HG02610 (cell line): ENCODE measurements at regions not wholly inside any gene's neighbourhood (a gene's known extent, or its start where the extent isn't known, plus 50 kb on each side); places are given as distances from the start of the nearest gene placed in this dataset.
"Not testable (repeated sequence)": the region's sequence is repeated elsewhere in the genome, so short reads cannot be mapped to it uniquely, and the experiment has no call there.

Experiments used
- ATAC-seq: cut with Tn5 transposase; IDR thresholded peaks from one replicate; pipeline ENCODE4 v1.9.1; 2021; ENCODE audit warnings: mild to moderate bottlenecking, moderate library complexity; ENCODE audit not compliant: unreplicated experiment

DNA sequence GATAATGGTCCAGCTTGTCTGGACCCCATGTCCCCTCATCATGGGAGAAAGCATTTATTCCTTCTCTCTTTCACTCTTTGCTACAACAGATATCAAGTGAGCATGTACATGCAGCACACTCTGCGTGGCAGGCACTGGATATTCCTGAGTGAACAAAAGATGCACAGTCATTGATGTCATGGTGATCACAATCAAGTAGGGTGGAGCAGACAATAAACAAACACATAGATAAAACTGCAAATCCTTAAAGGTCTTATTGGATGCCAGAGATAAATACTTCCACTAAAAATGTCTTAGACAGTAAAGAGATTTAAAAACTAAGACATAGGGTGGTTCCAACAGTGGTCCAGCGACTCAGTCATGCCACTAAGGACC lies 178.0 kb downstream of the ZC3H11B start:
- ATAC-seq = no peak

DNA sequence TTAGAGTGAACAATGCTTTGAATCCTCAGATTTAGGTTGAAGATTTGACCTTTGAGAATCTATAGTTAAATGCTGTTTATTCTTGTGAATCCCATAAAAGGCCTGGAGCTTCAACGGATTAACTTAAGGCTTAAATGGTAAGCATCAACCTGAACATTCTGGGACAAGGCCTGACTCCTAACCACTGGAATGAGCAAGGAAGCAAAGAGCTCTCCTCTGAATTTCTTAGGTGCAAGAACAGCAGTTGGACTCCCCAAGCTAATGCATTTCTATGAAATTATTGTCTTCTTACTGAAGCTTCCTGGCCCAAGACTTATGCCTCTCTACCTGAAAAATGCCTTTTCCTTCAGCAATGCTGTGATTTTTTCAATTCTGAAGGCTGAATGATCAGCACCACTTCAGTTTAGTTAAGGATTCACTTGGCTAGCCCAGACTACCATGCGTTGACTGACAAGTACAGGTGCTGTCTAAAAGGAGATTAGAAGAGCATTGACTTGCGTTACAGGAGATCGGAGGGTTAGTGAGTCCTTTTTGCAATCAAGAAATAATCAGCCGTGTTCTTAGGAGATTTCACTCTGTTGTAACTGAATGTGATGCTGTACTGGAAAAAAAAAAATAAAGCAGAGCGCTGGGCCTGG lies 178.5 kb downstream of the ZC3H11B start:
- no peak for ATAC-seq

DNA sequence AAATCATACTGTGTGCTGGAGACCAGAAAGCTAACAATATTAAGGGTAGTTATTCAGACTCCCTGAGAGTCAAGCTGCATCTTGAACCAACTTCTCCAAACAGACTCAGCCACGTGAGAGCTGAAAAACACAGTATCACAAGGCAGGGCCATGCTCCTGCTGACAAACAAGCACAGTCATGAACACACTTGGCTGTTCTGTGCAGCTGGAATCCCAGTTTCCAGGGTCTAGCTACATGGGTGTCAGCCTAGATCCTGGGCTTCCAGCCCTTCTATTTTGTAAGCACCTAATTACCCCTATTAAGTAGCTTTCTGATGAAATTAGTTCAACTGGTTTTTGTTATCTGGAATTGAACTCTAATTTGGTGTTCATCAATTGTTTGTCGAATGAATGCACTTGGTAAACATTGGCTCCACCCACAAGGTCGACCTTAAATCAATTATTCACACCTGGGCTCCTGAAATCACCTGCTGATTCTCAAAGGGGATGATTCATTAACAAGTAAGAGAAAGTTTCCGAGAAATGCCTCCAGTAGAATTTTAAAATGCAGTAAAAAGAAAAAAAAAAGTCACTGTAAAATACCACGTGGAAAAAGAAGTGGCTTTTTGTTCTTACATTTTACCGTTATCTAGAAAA lies 179.3 kb downstream of the ZC3H11B start:
- ATAC-seq = no peak

DNA sequence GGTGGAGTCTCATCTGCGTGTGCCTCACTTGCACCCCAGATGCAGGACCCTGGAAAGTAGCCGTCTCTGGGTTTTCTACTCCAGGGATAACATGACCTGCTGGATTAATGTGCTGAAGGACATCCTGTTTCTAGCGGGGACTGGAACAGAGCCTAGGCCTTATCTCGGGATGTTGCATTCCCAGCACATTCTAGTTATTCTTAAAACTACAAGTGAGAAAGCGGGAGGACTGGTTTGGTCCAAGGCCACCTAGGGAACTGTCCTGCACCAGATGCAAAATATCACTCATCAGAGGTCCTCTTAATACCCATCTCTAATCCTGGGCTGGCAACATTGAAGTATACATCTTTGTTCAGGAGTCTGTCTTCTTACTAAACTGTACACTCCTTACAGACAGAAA lies 179.9 kb downstream of the ZC3H11B start:
- ATAC-seq = no peak

DNA sequence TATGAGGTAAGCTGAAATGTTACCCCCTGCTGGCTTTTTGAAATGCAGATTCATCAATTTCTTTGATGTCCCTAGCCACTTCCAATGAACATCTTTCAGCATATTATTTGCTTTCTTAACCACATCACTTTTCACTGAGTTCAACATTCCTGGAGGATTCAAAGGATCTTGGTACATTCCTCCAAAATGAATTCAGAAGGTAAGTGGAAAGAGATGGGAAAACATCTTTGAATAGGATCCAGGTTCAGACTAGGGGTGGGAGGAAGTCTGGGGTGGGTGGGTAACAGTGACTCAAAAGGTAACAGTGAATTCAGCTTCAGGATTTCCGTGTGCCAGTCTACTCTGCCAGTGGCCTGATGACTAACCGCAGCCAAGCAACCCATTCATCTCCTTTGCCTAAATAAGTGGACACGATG lies 180.7 kb downstream of the ZC3H11B start:
- ATAC-seq = no peak

DNA sequence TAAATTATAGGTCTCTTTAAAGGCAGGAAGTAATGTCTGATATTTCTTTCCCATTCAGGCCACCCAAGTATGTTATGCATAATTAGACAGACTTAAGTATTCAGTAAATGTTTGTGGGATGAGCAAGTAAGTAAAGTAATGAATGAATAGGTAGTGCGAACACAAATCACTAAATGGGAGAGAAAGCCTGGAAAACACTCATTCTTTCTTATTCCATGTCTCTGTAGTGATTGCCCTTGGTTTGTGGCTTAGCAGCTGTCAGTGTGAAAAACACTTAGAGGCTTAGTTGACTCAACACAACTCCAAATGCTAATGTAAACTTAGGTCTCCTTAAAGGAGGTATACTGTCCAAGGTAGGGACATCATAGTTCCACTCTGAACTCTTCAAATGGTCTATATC lies 182.5 kb downstream of the ZC3H11B start:
- ATAC-seq = no peak

DNA sequence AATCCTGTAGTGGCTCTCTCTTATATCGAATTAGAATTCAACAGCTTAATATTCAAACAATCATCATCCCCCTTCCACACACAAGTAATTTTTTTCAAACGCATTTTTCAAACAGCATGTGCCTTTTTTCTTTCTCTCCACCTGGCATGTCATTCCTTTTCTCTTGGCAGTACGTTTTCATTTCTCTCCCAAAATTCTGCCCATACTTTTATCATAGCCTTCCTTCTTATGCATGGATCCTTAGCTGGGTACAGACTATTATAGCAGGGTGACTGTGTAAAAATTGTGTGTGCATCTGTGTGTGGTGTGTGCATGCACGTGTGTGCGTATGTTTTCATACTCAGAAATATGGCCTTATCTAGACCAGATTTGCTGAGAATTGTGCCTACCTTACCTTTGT lies 184.3 kb downstream of the ZC3H11B start:
- ATAC-seq = no peak

DNA sequence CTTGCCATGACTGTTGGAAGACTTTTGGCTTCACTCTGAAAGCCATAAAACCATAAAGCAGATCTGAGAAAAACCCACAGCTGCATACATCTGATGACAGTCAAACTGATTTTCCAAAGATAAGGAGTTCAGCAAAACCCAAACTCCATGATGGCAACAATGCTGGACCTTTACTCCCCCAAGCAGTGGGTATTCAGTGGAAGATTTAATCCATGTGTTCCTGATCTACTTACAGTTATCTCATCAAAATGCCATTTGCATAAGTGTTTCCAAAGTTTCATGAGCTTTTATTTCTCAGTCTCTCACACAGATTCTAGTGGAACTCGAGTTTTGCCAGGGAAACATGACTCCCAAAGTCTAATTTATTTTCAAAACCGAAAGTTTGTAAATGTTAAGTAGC lies 184.9 kb downstream of the ZC3H11B start:
- ATAC-seq = no peak

DNA sequence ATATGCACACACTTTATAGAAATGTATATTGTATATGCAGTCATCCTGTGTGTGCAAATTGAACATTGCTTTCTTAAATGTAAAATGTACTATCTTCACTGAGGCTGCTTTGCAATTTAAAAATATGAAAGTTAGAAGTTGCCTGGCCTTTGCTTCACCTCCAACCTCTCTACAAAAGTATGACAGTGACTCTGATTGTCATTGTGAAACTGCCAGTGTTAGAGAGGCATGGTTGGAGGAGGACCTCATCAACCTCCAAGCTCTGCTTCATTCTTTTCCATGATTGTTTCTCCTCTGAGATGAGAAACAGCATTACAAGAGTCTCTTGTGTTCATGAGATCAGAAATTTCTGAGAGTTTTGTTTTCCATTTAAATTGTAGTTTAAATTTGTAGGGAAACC lies 185.5 kb downstream of the ZC3H11B start:
- peak; percentile 46 for ATAC-seq

DNA sequence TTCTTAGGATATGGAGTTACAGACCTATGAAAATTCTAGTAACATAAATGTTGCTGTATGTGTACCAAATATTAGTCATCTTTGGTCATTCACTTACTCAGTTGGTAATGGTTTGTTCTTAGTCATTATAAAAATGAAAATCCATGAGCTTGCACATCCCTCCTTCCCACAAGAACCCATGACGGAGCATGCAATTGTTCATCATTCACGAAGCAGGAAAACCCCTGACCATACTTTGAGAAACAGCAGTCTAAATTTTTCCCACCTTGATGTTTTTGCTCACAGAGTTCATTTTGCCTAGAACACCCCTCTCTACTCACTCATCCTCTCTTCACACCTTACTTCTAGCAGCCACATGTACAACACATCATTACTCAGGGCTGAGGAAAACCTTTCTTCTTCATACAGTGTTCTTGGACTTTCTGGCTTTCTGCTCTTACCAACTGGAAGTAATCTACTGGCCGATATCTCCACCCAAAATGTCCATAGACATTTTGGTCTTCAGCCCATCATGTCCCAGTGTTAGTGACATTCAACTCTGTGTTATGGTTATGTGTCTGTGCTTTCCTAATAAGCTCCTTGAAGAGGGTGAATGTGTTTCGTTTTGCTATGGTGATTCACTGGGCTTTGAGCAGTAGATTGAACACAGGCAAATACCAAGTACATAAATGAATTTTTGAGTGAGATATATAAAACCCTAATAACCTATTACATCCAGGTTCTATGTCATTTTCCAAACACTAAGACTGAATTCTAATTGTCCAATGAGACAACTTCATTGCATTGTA lies 189.9 kb downstream of the ZC3H11B start:
- peak; percentile 74 for ATAC-seq

DNA sequence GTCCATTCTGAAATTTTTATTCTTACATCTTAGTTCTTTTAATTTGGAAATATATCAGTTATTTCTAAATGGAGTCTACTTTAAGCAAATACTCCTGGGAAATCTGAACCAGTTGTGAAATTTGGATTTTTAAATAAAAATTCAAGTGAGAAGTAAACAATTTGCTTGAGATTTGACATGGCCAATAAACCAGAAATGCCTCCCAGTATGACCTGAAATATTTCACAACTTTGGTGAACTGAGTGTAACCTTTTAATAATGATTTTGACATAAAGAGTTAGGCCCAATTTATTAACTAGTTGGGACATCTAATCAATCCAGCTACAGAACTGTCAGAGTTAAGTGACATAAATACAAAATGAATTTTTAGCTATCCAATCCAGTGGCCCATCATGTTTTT lies 192.0 kb downstream of the ZC3H11B start:
- no peak for ATAC-seq

DNA sequence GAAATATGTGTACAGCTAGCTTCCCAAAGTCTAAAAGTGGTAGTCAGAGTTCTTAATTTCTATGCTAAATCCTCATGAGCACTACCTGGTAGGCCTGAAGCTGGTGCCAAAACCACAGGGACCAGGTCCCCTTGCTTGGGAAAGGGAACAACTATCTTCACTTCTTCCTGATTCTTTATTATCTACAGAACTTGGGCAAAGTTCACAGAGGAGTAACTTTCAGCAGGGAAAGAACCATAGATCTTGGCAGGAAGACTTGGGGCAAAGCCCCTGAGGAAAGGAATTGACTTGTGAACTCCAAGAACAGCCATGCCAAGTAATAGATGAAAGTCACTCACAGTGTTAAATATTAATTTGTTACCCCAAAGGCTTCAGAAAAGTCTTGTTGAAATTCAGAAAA lies 193.0 kb downstream of the ZC3H11B start:
- ATAC-seq = no peak

DNA sequence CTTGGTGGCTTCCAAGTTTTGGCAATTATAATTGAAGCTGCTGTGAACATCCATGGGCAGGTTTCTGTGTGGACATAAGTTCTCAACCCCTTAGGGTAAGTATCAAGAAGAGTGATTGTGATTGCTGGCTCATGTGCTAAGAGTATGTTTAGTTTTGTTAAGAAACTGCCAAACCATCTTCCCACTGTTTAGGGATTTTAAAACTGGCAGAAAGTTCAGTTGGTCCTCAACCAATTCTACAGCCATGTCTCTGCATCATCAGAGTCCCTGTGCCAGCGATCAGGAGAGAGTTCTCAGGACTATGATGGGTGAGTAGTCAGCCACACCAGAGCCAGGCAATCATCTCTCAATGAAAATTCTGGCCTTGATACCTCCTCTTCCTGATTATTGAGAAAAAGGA lies 193.8 kb downstream of the ZC3H11B start:
- ATAC-seq = no peak

DNA sequence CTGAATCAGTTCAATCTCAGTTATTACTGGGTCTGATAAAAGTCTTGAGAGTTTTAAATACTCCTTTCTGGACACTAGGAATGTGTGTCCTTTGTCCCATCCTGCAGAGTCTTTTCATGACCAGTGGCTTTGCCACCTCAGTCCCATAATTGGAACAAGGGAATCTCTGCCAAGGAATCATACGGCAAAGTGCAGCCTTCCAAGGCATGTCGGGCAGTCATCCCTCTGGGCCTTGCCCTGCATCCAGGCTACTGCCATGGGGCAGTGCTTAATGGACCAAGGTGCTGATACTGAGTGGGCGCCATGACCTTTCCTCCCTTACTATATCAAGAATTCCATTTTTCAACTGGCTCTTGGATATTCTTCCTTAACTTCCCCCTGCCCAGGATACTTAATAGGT lies 195.3 kb downstream of the ZC3H11B start:
- no peak for ATAC-seq

DNA sequence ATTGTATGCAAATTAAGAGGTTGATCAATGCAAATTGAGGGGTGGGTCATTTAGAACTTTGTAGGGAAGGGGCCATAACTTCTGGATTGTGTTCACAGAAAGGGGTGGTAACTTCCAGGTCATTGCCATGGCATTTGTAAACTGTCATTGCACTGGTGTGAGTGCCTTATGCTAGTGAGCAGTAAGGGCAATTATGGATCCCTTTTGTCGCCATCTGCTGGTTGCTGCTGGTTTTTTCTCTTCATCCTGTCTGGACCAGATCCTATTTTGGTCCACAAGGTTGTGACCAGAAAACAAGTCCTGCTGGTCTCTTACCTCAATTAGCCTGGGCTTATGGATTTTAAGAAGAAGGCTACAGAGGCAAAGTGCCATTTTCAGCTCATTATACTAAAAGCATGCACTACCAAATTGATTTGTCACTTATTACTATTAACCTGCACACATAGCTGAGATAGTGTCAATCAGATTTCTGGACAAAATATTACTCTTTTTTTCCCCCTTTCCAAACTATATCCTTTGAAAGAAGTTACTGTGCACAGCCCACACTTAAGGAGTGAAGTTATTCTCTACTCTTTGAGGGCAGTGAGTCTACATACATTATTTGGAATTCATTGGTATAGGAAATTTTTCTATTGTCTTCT lies 196.2 kb downstream of the ZC3H11B start:
- peak; percentile 89 for ATAC-seq

DNA sequence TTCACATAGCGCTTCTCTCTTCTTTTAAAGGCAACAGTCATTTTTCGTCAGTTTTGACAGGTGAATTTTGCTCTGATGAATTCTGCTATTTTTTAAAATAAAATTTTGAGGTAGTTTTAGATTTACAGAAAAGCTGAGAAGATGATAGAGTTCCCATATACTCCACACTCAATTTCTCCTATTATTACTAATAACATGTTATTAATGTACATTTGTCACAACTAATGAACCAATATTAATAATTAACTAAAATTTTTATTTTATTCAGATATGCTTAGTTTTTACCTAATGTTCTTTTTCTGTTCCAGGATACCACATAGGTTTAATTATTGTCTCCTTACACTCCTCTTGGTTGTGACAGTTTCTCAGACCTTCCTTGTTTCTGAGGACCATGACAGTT lies 197.0 kb downstream of the ZC3H11B start:
- ATAC-seq = no peak

DNA sequence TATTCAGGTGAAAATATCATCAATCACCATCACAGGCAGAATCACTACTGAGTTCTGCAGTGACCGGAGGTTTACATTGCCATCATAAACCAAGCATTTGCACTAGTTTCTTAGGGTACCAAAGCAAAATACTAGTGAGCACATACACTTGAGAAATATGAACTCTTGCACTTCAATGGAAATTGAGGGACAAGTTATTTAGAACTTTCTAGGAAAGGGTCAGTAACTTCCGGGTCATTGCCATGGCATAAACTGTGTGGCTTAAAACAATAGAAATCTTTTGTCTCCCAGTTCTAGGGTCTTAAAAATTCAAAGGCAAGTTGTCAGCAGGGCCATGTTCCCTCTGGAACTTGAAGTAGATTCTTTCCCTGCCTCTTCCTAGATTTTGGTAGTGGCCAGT lies 197.5 kb downstream of the ZC3H11B start:
- no peak for ATAC-seq

DNA sequence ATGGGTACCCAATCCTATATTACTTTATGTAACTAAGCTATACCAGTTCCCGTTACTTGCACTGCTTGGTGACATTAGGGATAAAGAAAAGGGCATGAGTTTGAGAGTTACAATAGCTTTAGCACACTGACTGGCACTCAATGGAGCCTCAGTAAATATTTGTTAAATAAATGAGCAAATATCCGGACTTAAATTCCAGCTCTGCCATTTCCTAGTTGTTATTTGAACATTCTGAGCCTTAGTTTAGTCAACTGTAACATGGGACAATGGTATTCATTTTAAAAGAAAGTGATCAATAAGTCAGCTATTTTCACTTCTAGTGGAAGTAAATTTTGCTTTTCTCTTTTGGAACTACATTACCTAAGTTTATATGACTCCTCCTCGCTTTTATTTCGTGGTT lies 198.7 kb downstream of the ZC3H11B start:
- ATAC-seq = no peak

DNA sequence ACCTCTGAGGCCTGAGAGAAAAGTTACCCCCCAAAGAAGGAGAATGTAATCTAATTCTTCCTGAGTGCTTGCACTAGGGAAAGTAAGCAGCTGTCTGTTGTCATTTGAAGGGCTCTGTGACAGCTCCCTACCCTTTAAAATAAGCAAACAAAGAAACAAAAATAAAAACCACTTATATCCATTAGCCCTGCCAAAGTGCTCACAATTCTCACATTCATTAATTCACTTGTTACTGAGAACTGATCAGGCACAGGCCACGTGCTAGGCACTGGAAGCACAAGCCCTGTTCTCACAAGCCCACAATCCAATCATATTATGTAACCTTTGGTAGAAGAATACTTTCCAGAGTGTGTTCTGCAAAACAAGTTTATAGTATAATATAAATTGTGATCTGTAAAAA lies 199.4 kb downstream of the ZC3H11B start:
- ATAC-seq = no peak

DNA sequence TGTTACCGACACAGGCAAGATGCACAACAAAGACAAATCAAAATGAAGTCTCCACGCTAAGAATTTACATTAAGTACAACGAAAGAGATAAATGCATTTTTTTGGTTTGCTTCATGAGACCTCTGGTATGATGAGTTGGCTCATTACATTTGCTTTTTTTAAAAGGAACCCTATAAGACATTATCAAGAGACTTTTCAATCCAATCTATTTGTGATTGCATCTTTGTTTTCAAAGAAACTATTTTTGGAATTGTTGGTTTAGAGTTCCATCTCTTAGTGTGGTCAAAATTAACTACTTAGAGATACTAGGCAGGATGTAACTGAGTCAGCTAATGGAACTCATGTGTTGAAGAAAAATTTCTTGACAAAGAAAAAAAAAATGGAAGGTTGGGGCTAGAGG lies 200.1 kb downstream of the ZC3H11B start:
- no peak for ATAC-seq

DNA sequence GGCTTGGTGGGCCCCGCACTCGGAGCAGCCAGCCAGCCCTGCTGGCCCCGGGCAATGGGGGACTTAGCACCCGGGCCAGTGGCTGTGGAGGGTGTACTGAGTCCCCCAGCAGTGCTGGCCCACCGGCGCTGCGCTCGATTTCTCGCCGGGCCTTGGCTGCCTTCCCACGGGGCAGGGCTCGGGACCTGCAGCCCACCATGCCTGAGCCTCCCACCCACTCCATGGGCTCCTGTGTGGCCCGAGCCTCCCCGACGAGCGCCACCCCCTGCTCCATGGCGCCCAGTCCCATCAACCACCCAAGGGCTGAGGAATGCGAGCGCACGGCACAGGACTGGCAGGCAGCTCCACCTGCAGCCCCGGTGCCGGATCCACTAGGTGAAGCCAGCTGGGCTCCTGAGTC lies 202.2 kb downstream of the ZC3H11B start:
- ATAC-seq = not testable (repeated sequence)
